ENCODE measurements at regions not wholly inside any gene's neighbourhood (a gene's known extent, or its start where the extent isn't known, plus 50 kb on each side); places are given as distances from the start of the nearest gene placed in this dataset.

DNA sequence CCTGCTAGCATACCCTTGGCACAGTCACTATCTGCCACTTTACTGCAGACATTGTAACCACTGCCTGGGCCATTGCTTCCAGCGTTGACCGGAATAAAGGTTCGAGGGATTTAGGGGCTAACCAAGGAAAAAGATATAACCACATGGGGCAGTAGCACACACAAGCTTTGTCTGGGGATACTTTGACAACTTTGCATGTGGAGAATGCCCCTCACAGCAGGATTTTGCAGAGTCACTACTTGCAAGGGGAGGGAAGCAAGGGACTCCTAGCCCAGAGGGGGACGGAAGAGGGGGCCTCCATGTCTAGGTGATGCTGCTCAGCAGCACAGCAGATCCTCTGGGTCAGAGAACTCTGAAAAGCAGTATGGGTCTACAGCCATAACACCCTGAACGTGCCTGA is 138.7 kb downstream of the SPP2 start:
- WGBS (ENCODE audit: insufficient coverage, insufficient read length) = no CpG with 5 or more reads among the region's 5 CpGs
- DNase-seq (ENCODE audit: low read depth, low spot score) = no peak
- peaks cover 2% of the 10 kb centered on the region; the same call in 1 of the 2 replicates for H3K4me1 ChIP-seq (ENCODE audit: control insufficient read depth, insufficient read depth, low read length)
- H3K4me3 ChIP-seq (ENCODE audit: low read length) = no peak overlapping the region
- H3K36me3 ChIP-seq (ENCODE audit: control insufficient read depth, insufficient read depth, low read length) = no peaks in the 10 kb centered on the region
- H3K9me3 ChIP-seq (ENCODE audit: control insufficient read depth, insufficient read depth, low read length) = no peaks in the 10 kb centered on the region
- no peaks in the 10 kb centered on the region for H3K27me3 ChIP-seq (ENCODE audit: control insufficient read depth, insufficient read depth, low read length)
- no peak overlapping the region for H3K27ac ChIP-seq (ENCODE audit: low read length)

DNA sequence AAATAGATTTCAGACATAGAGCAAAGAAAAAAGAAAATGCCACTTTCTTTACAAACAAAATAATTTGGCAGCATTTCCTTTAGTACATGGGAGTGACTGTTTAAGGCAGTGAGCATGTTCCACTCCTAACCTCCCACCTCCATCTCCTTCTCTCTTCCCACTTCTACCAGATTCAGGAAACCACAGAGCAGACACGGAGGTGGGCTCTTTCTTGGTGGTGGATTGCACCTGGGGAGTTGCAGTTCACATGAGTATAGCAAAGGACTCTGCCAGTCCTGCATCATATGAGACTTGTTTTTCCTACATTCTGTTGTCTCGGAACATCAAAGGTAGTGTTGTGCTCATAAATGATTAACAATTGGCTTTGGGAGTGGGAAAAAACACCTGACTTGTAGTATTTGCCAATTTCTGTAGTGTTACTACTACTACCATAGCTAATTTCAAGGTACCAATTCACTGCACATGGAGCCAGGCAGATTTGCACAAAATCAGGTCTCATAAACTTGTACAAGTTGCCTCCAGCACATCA is 137.2 kb downstream of the SPP2 start:
- no peaks in the 10 kb centered on the region for H3K36me3 ChIP-seq (ENCODE audit: control insufficient read depth, insufficient read depth, low read length)
- WGBS (ENCODE audit: insufficient coverage, insufficient read length) = no CpG with 5 or more reads among the region's 2 CpGs
- no peaks in the 10 kb centered on the region for H3K27me3 ChIP-seq (ENCODE audit: control insufficient read depth, insufficient read depth, low read length)
- peaks cover 2% of the 10 kb centered on the region; the same call in 1 of the 2 replicates for H3K4me1 ChIP-seq (ENCODE audit: control insufficient read depth, insufficient read depth, low read length)
- no peak for DNase-seq (ENCODE audit: low read depth, low spot score)
- H3K27ac ChIP-seq (ENCODE audit: low read length) = no peak overlapping the region
- H3K4me3 ChIP-seq (ENCODE audit: low read length) = no peak overlapping the region
- no peaks in the 10 kb centered on the region for H3K9me3 ChIP-seq (ENCODE audit: control insufficient read depth, insufficient read depth, low read length)

DNA sequence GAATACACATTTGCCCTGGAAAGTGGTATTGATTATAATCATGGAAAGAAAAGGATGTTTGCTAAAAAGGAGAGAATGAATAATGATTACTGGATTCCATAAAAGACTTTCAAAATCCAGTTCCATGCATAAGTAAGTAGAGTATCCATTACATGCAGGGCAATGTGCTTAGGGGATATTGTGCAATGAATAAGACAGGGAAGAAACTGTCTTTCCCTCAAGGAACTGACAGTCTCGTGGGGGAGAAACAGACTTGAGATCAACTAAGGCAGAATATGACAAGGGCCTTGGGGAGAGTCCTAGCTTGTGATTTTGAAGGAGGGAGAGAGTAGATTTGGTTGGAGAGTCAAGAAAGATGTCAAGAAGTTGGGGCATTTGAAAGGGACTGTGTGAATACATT is 130.6 kb downstream of the SPP2 start:
- H3K4me3 ChIP-seq (ENCODE audit: low read length) = no peak overlapping the region
- no CpG with 5 or more reads among the region's 1 CpG for WGBS (ENCODE audit: insufficient coverage, insufficient read length)
- H3K9me3 ChIP-seq (ENCODE audit: control insufficient read depth, insufficient read depth, low read length) = no peaks in the 10 kb centered on the region
- DNase-seq (ENCODE audit: low read depth, low spot score) = no peak
- H3K27ac ChIP-seq (ENCODE audit: low read length) = no peak overlapping the region
- no peaks in the 10 kb centered on the region for H3K27me3 ChIP-seq (ENCODE audit: control insufficient read depth, insufficient read depth, low read length)
- no peaks in the 10 kb centered on the region for H3K4me1 ChIP-seq (ENCODE audit: control insufficient read depth, insufficient read depth, low read length)
- H3K36me3 ChIP-seq (ENCODE audit: control insufficient read depth, insufficient read depth, low read length) = no peaks in the 10 kb centered on the region

DNA sequence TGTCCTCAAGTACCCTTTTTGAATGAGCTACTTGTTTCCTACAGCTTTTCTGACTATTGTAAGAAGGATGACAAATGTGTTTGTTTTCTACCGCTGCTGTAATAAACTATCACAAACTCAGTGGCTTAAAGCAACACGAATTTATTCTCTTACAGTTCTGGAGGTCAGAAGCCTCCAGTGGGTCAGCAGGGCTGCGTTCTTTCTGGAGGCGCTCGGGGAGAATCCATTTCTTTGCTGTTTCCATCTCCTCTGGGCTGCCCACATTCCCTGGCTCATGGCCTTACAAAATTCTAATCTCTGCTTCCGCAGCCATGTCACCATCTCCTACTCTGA is 128.5 kb downstream of the SPP2 start:
- no peak overlapping the region for H3K4me3 ChIP-seq (ENCODE audit: low read length)
- H3K27me3 ChIP-seq (ENCODE audit: control insufficient read depth, insufficient read depth, low read length) = no peaks in the 10 kb centered on the region
- DNase-seq (ENCODE audit: low read depth, low spot score) = no peak
- H3K36me3 ChIP-seq (ENCODE audit: control insufficient read depth, insufficient read depth, low read length) = no peaks in the 10 kb centered on the region
- no peaks in the 10 kb centered on the region for H3K9me3 ChIP-seq (ENCODE audit: control insufficient read depth, insufficient read depth, low read length)
- no CpG with 5 or more reads among the region's 6 CpGs for whole genome bisulfite sequencing (ENCODE audit: insufficient coverage, insufficient read length)
- H3K4me1 ChIP-seq (ENCODE audit: control insufficient read depth, insufficient read depth, low read length) = no peaks in the 10 kb centered on the region
- no peak overlapping the region for H3K27ac ChIP-seq (ENCODE audit: low read length)

DNA sequence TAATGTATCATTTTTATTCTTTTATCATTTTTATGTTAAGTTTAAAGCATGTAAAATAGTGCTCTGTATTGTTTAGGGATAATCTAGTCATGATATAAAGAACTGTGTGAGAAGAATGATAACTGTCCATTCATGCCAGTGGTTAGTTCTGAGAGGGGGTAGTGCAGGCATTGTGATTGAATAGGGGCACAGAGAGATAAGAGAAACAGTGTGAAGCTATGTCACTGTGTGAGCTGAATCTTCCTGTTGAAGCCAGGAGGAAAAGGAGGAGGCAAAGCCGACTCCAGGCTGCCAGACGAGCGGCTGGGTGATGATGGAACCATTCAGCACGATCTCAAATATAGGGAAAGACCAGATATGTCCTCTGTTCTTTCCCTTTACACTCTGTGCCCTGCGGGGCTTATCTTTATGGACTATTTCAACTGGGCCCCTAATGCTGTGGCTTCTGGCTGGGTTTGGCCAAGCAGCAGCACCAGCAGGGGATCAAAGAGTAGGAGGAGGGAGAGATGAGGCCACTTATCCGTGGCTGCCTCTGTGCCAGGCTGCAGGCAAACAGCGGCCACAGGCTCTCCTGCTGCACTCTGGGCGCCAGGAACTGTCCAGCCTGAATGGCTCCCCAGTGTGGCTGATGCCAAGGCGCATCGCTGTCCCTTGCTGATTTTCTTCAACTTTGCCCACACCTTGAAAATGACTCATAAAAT is 128.0 kb downstream of the SPP2 start:
- H3K27me3 ChIP-seq (ENCODE audit: control insufficient read depth, insufficient read depth, low read length) = no peaks in the 10 kb centered on the region
- H3K36me3 ChIP-seq (ENCODE audit: control insufficient read depth, insufficient read depth, low read length) = no peaks in the 10 kb centered on the region
- no peaks in the 10 kb centered on the region for H3K9me3 ChIP-seq (ENCODE audit: control insufficient read depth, insufficient read depth, low read length)
- no peak overlapping the region for H3K27ac ChIP-seq (ENCODE audit: low read length)
- DNase-seq (ENCODE audit: low read depth, low spot score) = no peak
- WGBS (ENCODE audit: insufficient coverage, insufficient read length) = no CpG with 5 or more reads among the region's 10 CpGs
- no peak overlapping the region for H3K4me3 ChIP-seq (ENCODE audit: low read length)
- H3K4me1 ChIP-seq (ENCODE audit: control insufficient read depth, insufficient read depth, low read length) = no peaks in the 10 kb centered on the region

DNA sequence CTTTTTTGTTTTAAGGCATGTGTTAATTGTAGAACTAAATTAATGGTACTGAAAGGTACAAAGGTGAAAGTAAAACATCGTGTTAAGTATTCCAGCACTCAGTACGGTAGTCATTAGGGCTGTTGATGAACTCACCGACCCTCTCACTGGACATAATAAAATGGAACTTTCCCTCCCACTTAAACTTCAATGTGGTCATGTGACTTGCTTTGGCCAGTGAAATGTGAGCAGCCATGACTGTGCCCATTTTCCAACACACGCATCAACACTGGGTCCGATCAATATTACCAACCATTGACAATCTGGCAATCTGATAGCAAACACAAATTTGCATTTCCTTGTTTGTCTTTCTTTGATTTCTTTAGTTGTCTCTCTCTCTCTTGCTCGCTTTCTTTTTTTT is 125.1 kb downstream of the SPP2 start:
- no peaks in the 10 kb centered on the region for H3K4me1 ChIP-seq (ENCODE audit: control insufficient read depth, insufficient read depth, low read length)
- no peaks in the 10 kb centered on the region for H3K27me3 ChIP-seq (ENCODE audit: control insufficient read depth, insufficient read depth, low read length)
- no CpG with 5 or more reads among the region's 6 CpGs for WGBS (ENCODE audit: insufficient coverage, insufficient read length)
- no peak for DNase-seq (ENCODE audit: low read depth, low spot score)
- H3K36me3 ChIP-seq (ENCODE audit: control insufficient read depth, insufficient read depth, low read length) = no peaks in the 10 kb centered on the region
- H3K27ac ChIP-seq (ENCODE audit: low read length) = no peak overlapping the region
- H3K4me3 ChIP-seq (ENCODE audit: low read length) = no peak overlapping the region
- H3K9me3 ChIP-seq (ENCODE audit: control insufficient read depth, insufficient read depth, low read length) = no peaks in the 10 kb centered on the region

DNA sequence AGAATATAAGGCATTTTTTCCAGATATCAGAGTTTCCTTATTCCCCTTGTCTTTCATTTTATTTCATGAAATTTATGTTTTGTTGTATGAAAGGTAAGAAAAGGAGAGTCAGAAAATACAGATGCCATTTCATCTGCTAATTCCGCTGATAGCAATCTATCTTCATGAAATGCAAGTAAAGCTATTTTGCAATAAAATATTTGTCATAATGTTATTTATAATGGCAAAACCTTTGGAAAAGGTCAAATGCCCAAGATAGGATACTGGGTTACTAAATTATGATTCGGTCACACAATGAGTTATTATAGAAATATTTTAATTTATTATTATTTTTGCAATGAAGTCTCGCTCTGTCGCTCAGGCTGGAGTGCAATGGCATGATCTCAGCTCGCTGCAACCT is 124.2 kb downstream of the SPP2 start:
- Histone ChIP-seq H3K36me3 (ENCODE audit: control insufficient read depth, insufficient read depth, low read length) (no peaks in the 10 kb centered on the region), H3K27ac (ENCODE audit: low read length) (no peak overlapping the region), H3K27me3 (ENCODE audit: control insufficient read depth, insufficient read depth, low read length) (no peaks in the 10 kb centered on the region), H3K9me3 (ENCODE audit: control insufficient read depth, insufficient read depth, low read length) (no peaks in the 10 kb centered on the region), H3K4me3 (ENCODE audit: low read length) (no peak overlapping the region), H3K4me1 (ENCODE audit: control insufficient read depth, insufficient read depth, low read length) (no peaks in the 10 kb centered on the region)
- DNase-seq (ENCODE audit: low read depth, low spot score) = no peak
- WGBS (ENCODE audit: insufficient coverage, insufficient read length) = no CpG with 5 or more reads among the region's 5 CpGs

DNA sequence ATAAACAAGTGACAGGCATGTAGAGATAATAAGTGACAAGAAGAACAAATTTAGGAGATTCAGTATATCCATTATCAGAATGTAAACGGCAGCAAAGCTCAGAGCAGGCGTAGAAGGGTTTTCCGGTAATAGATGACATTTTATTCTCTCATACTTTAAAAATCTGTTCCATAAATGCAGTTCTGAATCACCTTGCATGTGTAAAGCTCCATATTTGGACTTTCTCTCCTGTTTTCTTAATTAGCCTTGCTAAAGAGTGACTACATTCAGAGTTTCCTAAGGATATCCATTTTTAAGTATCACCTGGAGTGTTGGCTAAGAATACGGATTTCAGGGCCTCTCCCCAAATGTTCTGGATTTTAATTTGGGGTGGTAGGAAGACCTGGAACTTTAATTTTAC is 122.0 kb downstream of the SPP2 start:
- Histone ChIP-seq H3K36me3 (ENCODE audit: control insufficient read depth, insufficient read depth, low read length) (no peaks in the 10 kb centered on the region), H3K4me1 (ENCODE audit: control insufficient read depth, insufficient read depth, low read length) (0 out of 2 replicates have a peak, but pooled peaks cover 1% of the 10 kb centered on the region), H3K9me3 (ENCODE audit: control insufficient read depth, insufficient read depth, low read length) (no peaks in the 10 kb centered on the region), H3K27me3 (ENCODE audit: control insufficient read depth, insufficient read depth, low read length) (no peaks in the 10 kb centered on the region), H3K27ac (ENCODE audit: low read length) (no peak overlapping the region), H3K4me3 (ENCODE audit: low read length) (no peak overlapping the region)
- WGBS (ENCODE audit: insufficient coverage, insufficient read length) = no CpG with 5 or more reads among the region's 4 CpGs
- no peak for DNase-seq (ENCODE audit: low read depth, low spot score)

DNA sequence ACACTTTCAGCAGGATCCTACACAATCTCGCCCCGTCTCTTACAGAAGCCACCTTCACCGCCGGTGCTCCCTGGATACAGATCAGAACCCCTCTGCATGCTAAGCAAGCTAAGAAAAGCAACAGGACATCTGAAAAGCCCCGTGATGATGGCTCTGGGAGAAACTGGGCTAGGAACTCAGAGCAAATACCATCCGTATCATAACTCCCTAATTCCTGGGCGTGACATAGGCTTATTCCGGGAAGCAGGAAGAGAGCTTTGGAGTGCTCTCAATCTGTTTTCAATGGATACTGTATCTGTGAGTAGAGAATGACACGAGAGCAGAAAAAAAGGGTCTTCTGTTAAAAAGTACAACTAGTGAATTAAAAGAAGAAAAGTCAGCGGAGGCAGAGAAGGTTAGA is 121.6 kb downstream of the SPP2 start:
- no peak for DNase-seq (ENCODE audit: low read depth, low spot score)
- H3K4me1 ChIP-seq (ENCODE audit: control insufficient read depth, insufficient read depth, low read length) = 0 out of 2 replicates have a peak, but pooled peaks cover 1% of the 10 kb centered on the region
- H3K9me3 ChIP-seq (ENCODE audit: control insufficient read depth, insufficient read depth, low read length) = no peaks in the 10 kb centered on the region
- no peaks in the 10 kb centered on the region for H3K36me3 ChIP-seq (ENCODE audit: control insufficient read depth, insufficient read depth, low read length)
- no peak overlapping the region for H3K4me3 ChIP-seq (ENCODE audit: low read length)
- H3K27me3 ChIP-seq (ENCODE audit: control insufficient read depth, insufficient read depth, low read length) = no peaks in the 10 kb centered on the region
- H3K27ac ChIP-seq (ENCODE audit: low read length) = no peak overlapping the region
- no CpG with 5 or more reads among the region's 10 CpGs for WGBS (ENCODE audit: insufficient coverage, insufficient read length)

DNA sequence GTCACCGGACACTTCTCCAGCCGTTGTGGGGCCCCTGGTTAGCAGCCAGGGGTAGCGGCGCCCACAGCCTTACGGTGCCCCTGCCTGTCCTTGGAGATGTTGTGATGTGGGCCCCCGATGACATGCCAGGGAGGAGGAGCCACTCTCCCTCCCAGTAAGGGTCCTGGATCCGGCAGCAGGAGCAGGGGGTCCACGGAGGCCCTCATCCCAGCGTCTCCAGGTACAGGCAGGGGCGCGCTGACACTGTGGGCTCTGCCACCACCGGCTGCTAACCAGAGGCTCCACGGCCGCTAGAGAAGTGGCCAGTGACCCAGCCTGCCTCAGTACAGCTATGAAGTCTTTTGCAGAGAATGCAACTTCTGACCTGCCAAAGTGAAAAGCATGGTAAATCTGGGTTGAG is 121.2 kb downstream of the SPP2 start:
- Histone ChIP-seq H3K9me3 (ENCODE audit: control insufficient read depth, insufficient read depth, low read length) (no peaks in the 10 kb centered on the region), H3K27me3 (ENCODE audit: control insufficient read depth, insufficient read depth, low read length) (no peaks in the 10 kb centered on the region), H3K4me3 (ENCODE audit: low read length) (no peak overlapping the region), H3K27ac (ENCODE audit: low read length) (no peak overlapping the region), H3K4me1 (ENCODE audit: control insufficient read depth, insufficient read depth, low read length) (0 out of 2 replicates have a peak, but pooled peaks cover 1% of the 10 kb centered on the region), H3K36me3 (ENCODE audit: control insufficient read depth, insufficient read depth, low read length) (no peaks in the 10 kb centered on the region)
- DNase-seq (ENCODE audit: low read depth, low spot score) = no peak
- WGBS (ENCODE audit: insufficient coverage, insufficient read length) = no CpG with 5 or more reads among the region's 14 CpGs

DNA sequence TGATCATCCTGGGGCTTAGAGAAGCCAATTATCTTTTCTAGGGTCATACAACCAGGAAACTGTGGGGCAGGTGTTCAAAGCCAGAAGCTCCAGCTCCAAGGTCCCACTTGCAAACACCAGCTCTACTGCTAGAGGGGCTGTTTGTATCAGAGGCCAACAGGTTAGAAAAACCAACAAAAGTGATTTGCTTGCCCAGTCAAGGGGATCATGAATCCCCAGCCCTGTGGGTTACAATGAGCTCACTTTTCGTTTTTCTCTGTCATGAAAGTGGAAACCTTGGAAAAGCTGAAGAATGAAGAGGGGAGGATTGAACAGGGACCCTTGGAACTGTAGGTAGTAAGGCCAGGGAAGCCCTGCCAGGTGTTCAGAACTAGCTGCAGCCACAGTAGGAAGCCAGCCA is 119.2 kb downstream of the SPP2 start:
- Histone ChIP-seq H3K4me3 (ENCODE audit: low read length) (no peak overlapping the region), H3K36me3 (ENCODE audit: control insufficient read depth, insufficient read depth, low read length) (no peaks in the 10 kb centered on the region), H3K9me3 (ENCODE audit: control insufficient read depth, insufficient read depth, low read length) (no peaks in the 10 kb centered on the region), H3K4me1 (ENCODE audit: control insufficient read depth, insufficient read depth, low read length) (0 out of 2 replicates have a peak, but pooled peaks cover 1% of the 10 kb centered on the region), H3K27me3 (ENCODE audit: control insufficient read depth, insufficient read depth, low read length) (no peaks in the 10 kb centered on the region), H3K27ac (ENCODE audit: low read length) (no peak overlapping the region)
- DNase-seq (ENCODE audit: low read depth, low spot score) = no peak
- WGBS (ENCODE audit: insufficient coverage, insufficient read length) = no CpG with 5 or more reads among the region's 1 CpG

All from iPS DF 6.9 (cell line).